ENCODE measurements at regions not wholly inside any gene's neighbourhood (a gene's known extent, or its start where the extent isn't known, plus 50 kb on each side); places are given as distances from the start of the nearest gene placed in this dataset.

DNA sequence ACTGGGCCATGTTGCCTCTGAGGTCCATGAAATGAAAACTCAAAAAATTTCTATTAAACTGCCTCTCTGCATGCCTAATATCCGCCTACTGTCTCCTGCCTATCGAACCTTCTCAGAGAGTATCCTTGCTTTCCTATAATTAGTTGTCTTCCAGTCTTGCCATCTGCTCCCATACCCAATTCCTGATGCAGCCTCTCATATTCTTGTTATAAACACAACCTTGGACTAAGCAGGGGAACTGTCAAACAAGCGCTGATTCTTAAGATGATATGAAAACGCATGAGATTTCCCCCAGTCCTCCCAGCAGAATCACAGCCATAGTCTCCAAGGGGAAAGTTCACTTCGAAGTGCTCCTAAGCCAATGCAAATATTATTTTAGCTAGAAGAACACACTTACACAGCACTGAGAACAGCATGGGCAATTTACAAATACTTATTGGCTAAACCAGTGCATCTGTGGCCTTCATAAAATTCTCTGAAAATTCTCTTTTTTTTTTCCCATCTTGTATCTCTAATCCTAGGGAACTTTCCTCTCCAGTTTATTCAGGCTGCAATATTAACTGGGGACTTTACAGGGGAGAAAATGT is 471.6 kb downstream of the MBD2 start (continued):
- TF ChIP-seq, protein P1, sequence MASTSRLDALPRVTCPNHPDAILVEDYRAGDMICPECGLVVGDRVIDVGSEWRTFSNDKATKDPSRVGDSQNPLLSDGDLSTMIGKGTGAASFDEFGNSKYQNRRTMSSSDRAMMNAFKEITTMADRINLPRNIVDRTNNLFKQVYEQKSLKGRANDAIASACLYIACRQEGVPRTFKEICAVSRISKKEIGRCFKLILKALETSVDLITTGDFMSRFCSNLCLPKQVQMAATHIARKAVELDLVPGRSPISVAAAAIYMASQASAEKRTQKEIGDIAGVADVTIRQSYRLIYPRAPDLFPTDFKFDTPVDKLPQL (IDR thresholded peaks at IDR 0.05; ENCODE audit: extremely low read depth, insufficient read length), result no peak
- TF ChIP-seq ATF1 (CRISPR knock-in tag; IDR thresholded peaks at IDR 0.05), result no peak
- TF ChIP-seq ATF1 (tag; IDR thresholded peaks at IDR 0.05), result no peak
- TF ChIP-seq ELF1 (tag; IDR thresholded peaks at IDR 0.05), result no peak

DNA sequence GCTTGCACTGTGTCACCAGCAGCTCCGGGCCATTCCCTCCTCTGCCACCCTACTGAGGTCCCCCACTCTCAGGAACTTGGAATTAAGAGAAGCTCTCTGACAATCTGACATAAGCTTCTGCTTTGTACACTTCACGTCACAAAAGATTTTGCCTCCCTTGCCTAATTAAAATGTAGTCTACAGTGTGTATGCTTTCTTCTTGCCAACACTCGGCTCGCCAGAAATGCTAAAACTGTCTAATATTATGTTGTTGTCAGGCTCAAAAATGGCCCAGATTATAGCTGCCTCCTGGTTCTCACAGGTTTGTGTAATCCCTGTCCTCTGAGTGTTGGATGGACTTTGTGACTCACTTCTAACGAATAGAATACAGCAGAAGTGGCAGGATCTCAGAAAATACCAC is 474.7 kb downstream of the MBD2 start:
- no peaks in the 10 kb centered on the region for H3K36me3 ChIP-seq (ENCODE audit: control insufficient read depth, insufficient read depth, low read length)
- H3K9me1 ChIP-seq (ENCODE audit: control insufficient read depth, insufficient read depth, low read length), result no peaks in the 10 kb centered on the region
- intact Hi-C loops (cut with micrococcal nuclease), result no loop called here
- no peaks in the 10 kb centered on the region for H3K4me1 ChIP-seq (replicated peaks in 1 of 2; ENCODE audit: control insufficient read depth in 2 of 2, insufficient read depth in 2 of 2, low read length in 2 of 2)
- no peak overlapping the region for H3K9ac ChIP-seq (ENCODE audit: insufficient read depth in 1 of 2, low read depth in 2 of 2, low read length in 2 of 2)
- ChIA-PET CTCF (ENCODE audit: low intra/inter-chr PET ratio) (no interaction called here), POLR2A (no interaction called here)
- H2AFZ ChIP-seq (ENCODE audit: low read depth, low read length), result no peak overlapping the region
- no peaks in the 10 kb centered on the region for H3K9me3 ChIP-seq (replicated peaks; ENCODE audit: control insufficient read depth, insufficient read depth, low read depth, low read length)
- FAIRE-seq (no peak), DNase-seq (ENCODE audit: extremely low read depth in 1 of 4, low spot score in 3 of 4) (no peak), ATAC-seq (no peak)
- H3K27me3 ChIP-seq (ENCODE audit: control insufficient read depth in 2 of 2, insufficient read depth in 2 of 2, low read length in 2 of 2), result no peaks in the 10 kb centered on the region
- no peak overlapping the region for H3K4me2 ChIP-seq (ENCODE audit: insufficient read depth, low read length)
- no TSS peak for BruUV-seq (replicated peaks)
- no peaks in the 10 kb centered on the region for H4K20me1 ChIP-seq (replicated peaks; ENCODE audit: control insufficient read depth, insufficient read depth, low read length)
- WGBS (ENCODE audit: insufficient coverage, low coverage, missing lambda C conversion rate), result 1% methylated on average over 5 of the region's 5 CpGs
- no peaks in the 10 kb centered on the region for H3K79me2 ChIP-seq (ENCODE audit: control insufficient read depth, insufficient read depth, low read length)
- no peak overlapping the region for H3K4me3 ChIP-seq
- in situ Hi-C loops (cut with MboI), result no loop called here
- no peak overlapping the region for H3K27ac ChIP-seq (ENCODE audit: extremely low read depth, low read depth, low read length)
- TF ChIP-seq TCF3 (CRISPR knock-in tag; IDR thresholded peaks at IDR 0.05), result no peak
- no peak for TF ChIP-seq ZNF253 (CRISPR knock-in tag; conservative IDR thresholded peaks at IDR 0.05)
- TF ChIP-seq ZNF584 (CRISPR knock-in tag; IDR thresholded peaks at IDR 0.05; ENCODE audit: low read depth), result no peak
- no peak for TF ChIP-seq NONO (IDR thresholded peaks at IDR 0.05; ENCODE audit: low read depth in 2 of 2, low read length in 1 of 2)
- TF ChIP-seq MTA1 (IDR thresholded peaks at IDR 0.05; ENCODE audit: borderline replicate concordance), result no peak
- TF ChIP-seq NFATC3 (IDR thresholded peaks at IDR 0.05), result no peak
- TF ChIP-seq RFX1 (IDR thresholded peaks at IDR 0.05), result no peak
- no peak for TF ChIP-seq RAD51 (IDR thresholded peaks at IDR 0.05; ENCODE audit: borderline replicate concordance, low read depth)
- TF ChIP-seq, protein P2, sequence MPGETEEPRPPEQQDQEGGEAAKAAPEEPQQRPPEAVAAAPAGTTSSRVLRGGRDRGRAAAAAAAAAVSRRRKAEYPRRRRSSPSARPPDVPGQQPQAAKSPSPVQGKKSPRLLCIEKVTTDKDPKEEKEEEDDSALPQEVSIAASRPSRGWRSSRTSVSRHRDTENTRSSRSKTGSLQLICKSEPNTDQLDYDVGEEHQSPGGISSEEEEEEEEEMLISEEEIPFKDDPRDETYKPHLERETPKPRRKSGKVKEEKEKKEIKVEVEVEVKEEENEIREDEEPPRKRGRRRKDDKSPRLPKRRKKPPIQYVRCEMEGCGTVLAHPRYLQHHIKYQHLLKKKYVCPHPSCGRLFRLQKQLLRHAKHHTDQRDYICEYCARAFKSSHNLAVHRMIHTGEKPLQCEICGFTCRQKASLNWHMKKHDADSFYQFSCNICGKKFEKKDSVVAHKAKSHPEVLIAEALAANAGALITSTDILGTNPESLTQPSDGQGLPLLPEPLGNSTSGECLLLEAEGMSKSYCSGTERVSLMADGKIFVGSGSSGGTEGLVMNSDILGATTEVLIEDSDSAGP (CRISPR knock-in tag; IDR thresholded peaks at IDR 0.05), result no peak
- TF ChIP-seq CREB3 (tag; conservative IDR thresholded peaks at IDR 0.05; ENCODE audit: low read depth), result no peak
- no peak for TF ChIP-seq CREM (IDR thresholded peaks at IDR 0.05; ENCODE audit: low read depth)
- TF ChIP-seq NBN (IDR thresholded peaks at IDR 0.05; ENCODE audit: low read depth), result no peak
- no peak for TF ChIP-seq RBBP5 (IDR thresholded peaks at IDR 0.05; ENCODE audit: borderline replicate concordance, insufficient read depth, low read length, poor library complexity, severe bottlenecking)
- no peak for TF ChIP-seq ZNF707 (CRISPR knock-in tag; conservative IDR thresholded peaks at IDR 0.05)
- TF ChIP-seq, protein P3, sequence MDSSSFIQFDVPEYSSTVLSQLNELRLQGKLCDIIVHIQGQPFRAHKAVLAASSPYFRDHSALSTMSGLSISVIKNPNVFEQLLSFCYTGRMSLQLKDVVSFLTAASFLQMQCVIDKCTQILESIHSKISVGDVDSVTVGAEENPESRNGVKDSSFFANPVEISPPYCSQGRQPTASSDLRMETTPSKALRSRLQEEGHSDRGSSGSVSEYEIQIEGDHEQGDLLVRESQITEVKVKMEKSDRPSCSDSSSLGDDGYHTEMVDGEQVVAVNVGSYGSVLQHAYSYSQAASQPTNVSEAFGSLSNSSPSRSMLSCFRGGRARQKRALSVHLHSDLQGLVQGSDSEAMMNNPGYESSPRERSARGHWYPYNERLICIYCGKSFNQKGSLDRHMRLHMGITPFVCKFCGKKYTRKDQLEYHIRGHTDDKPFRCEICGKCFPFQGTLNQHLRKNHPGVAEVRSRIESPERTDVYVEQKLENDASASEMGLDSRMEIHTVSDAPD (CRISPR knock-in tag; IDR thresholded peaks at IDR 0.05), result no peak

Measured in K562 (cell line).